Peyer's patch (tissue), 4 donors: ENCODE measurements at regions not wholly inside any gene's neighbourhood (a gene's known extent, or its start where the extent isn't known, plus 50 kb on each side); places are given as distances from the start of the nearest gene placed in this dataset.

Experiments used
- CTCF ChIP-seq, 6 experiments: fragments of 450-650 bp in 4 of 6; fragments of 200-600 bp in 2 of 6; sonication (generic) in 1 of 6; IDR thresholded peaks; one replicate each; pipeline ENCODE4 v1.5.1; 2017 to 2019; ENCODE audit warnings: antibody characterized with exemption in 6 of 6, mild to moderate bottlenecking in 3 of 6, moderate library complexity in 1 of 6
- POLR2A ChIP-seq, 2 donors: fragments of 450-650 bp; IDR thresholded peaks; one replicate each; pipeline ENCODE4 v1.5.1; 2017; ENCODE audit warnings: antibody characterized with exemption in 2 of 2, mild to moderate bottlenecking in 2 of 2, moderate library complexity in 2 of 2

- no peak for TF ChIP-seq CTCF (IDR thresholded peaks at IDR 0.05)
- no peak for TF ChIP-seq POLR2A (IDR thresholded peaks at IDR 0.05)
Measured at GRCh38 chr3:66144568-66145407, 76.0 kb upstream of the SLC25A26 start.
